PFSK-1 (cell line): ENCODE measurements at regions not wholly inside any gene's neighbourhood (a gene's known extent, or its start where the extent isn't known, plus 50 kb on each side); places are given as distances from the start of the nearest gene placed in this dataset.

ENCODE experiments used
- FOXP2 ChIP-seq: optimal IDR thresholded peaks from 2 replicates; pipeline ENCODE3; 2011; ENCODE audit warnings: borderline replicate concordance, control low read depth, inconsistent platforms; ENCODE audit not compliant: insufficient read depth; ENCODE audit errors: extremely low read length, extremely low read depth
- POLR2AphosphoS5 ChIP-seq: IDR thresholded peaks from 2 replicates; pipeline ENCODE4 v1.6.1; 2012; ENCODE audit warnings: low read depth, mild to moderate bottlenecking, control low read depth, low read length, moderate library complexity
- REST ChIP-seq, 2 experiments: IDR thresholded peaks; 2 replicates each; pipeline versions ENCODE4 v1.6.1 to v1.8.0; 2011 to 2012; ENCODE audit warnings: low read depth in 2 of 2, low read length in 2 of 2, control low read depth in 1 of 2, inconsistent platforms in 1 of 2, mild to moderate bottlenecking in 1 of 2, moderate library complexity in 1 of 2; ENCODE audit not compliant: insufficient read depth in 1 of 2
- SIN3A ChIP-seq: IDR thresholded peaks from 2 replicates; pipeline ENCODE4 v1.6.1; 2012; ENCODE audit warnings: mild to moderate bottlenecking, low read length, moderate library complexity, borderline replicate concordance; ENCODE audit not compliant: insufficient read depth
- TAF1 ChIP-seq: IDR thresholded peaks from 2 replicates; pipeline ENCODE4 v1.6.1; 2012; ENCODE audit warnings: low read length, control low read depth, borderline replicate concordance; ENCODE audit not compliant: insufficient read depth

- TF ChIP-seq SIN3A, result no peak
- no peak for TF ChIP-seq REST (IDR thresholded peaks at IDR 0.05; ENCODE audit: insufficient read depth in 1 of 2, low read depth in 2 of 2, low read length in 2 of 2)
- TF ChIP-seq POLR2AphosphoS5, result no peak
- TF ChIP-seq TAF1, result no peak
- TF ChIP-seq FOXP2, result no peak
These were observed 280.1 kb downstream of the NR2F1-AS1 start for GRCh38 chr5:93300945-93301344.
